ENCODE measurements at regions not wholly inside any gene's neighbourhood (a gene's known extent, or its start where the extent isn't known, plus 50 kb on each side); places are given as distances from the start of the nearest gene placed in this dataset.

- no peaks in the 10 kb centered on the region for H3K27me3 ChIP-seq
- TF ChIP-seq, protein P1, sequence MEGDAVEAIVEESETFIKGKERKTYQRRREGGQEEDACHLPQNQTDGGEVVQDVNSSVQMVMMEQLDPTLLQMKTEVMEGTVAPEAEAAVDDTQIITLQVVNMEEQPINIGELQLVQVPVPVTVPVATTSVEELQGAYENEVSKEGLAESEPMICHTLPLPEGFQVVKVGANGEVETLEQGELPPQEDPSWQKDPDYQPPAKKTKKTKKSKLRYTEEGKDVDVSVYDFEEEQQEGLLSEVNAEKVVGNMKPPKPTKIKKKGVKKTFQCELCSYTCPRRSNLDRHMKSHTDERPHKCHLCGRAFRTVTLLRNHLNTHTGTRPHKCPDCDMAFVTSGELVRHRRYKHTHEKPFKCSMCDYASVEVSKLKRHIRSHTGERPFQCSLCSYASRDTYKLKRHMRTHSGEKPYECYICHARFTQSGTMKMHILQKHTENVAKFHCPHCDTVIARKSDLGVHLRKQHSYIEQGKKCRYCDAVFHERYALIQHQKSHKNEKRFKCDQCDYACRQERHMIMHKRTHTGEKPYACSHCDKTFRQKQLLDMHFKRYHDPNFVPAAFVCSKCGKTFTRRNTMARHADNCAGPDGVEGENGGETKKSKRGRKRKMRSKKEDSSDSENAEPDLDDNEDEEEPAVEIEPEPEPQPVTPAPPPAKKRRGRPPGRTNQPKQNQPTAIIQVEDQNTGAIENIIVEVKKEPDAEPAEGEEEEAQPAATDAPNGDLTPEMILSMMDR (IDR thresholded peaks at IDR 0.05) = no peak
- DNase-seq = no peak
- H3K27ac ChIP-seq = no peak overlapping the region
- H3K9me3 ChIP-seq = no peaks in the 10 kb centered on the region
- intact Hi-C loops (cut with DNase I; ENCODE audit: low total_unique reads) = no loop called here
- no peaks in the 10 kb centered on the region for H3K4me1 ChIP-seq
- H3K4me3 ChIP-seq = no peak overlapping the region
- no peaks in the 10 kb centered on the region for H3K36me3 ChIP-seq
Measured at GRCh38 chr15:95814908-95815307, 515.6 kb upstream of the NR2F2 start.

- intact Hi-C loops (cut with DNase I; ENCODE audit: low total_unique reads) = no loop called here
- Histone ChIP-seq H3K9me3 (no peaks in the 10 kb centered on the region), H3K27ac (no peak overlapping the region), H3K27me3 (no peaks in the 10 kb centered on the region), H3K36me3 (no peaks in the 10 kb centered on the region), H3K4me3 (no peak overlapping the region), H3K4me1 (no peaks in the 10 kb centered on the region)
- no peak for DNase-seq
- TF ChIP-seq, protein P1 (IDR thresholded peaks at IDR 0.05) = no peak
Measured at GRCh38 chr15:95816591-95816990, 513.9 kb upstream of the NR2F2 start.

- intact Hi-C loops (cut with DNase I; ENCODE audit: low total_unique reads) = no loop called here
- Histone ChIP-seq H3K27me3 (no peaks in the 10 kb centered on the region), H3K27ac (no peak overlapping the region), H3K4me3 (no peak overlapping the region), H3K36me3 (no peaks in the 10 kb centered on the region), H3K4me1 (peaks cover 0 to 16% (median 0%) of the 10 kb centered on the region in 4 donors), H3K9me3 (no peaks in the 10 kb centered on the region)
- TF ChIP-seq, protein P1 (IDR thresholded peaks at IDR 0.05) = no peak
- no peak for DNase-seq
Measured at GRCh38 chr15:95822961-95823360, 507.5 kb upstream of the NR2F2 start.

GRCh38 chr15:95825208-95825607 is 505.3 kb upstream of the NR2F2 start:
- no peaks in the 10 kb centered on the region for H3K9me3 ChIP-seq
- no peaks in the 10 kb centered on the region for H3K27me3 ChIP-seq
- H3K36me3 ChIP-seq = no peaks in the 10 kb centered on the region
- intact Hi-C loops (cut with DNase I; ENCODE audit: low total_unique reads) = no loop called here
- H3K4me3 ChIP-seq = no peak overlapping the region
- peaks cover 0 to 16% (median 0%) of the 10 kb centered on the region in 4 donors for H3K4me1 ChIP-seq
- TF ChIP-seq, protein P1 (IDR thresholded peaks at IDR 0.05) = no peak
- H3K27ac ChIP-seq = no peak overlapping the region
- no peak for DNase-seq

DNA sequence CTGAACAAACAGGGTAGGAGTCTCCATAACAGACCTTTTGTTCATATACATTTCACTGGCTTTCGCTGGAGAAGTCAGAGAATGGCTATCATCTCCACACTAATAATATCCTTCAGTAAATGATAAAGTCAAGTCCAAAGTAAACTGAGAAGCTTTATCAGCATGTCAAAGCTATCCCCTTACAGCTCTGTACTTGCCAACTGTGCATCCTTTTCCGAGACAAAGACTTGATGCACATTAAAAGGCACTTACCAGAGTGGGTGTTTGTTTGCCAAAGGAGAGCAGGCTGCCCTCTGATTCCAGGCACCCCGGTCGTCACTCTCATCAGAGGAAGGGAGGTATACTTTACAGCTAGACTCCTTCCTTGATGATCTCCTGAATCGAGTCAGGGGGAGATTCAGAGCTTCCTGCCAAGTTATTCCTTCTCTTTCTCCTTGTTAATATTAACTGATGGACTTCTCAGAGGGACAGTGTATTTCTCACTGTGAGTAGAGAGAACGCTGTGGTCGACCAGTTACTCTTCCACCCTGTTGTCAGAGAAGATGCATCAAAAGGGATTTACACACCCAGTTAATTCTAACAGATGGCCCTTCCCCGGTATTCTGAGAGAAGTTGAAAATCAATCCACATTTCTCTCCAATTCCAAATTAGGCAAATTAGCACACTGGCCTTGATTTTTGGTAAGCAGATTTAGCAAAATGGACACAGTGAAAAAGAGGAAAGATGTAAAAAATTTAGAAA is 504.7 kb upstream of the NR2F2 start:
- intact Hi-C loops (cut with DNase I; ENCODE audit: low total_unique reads) = no loop called here
- H3K4me1 ChIP-seq = peaks cover 0 to 16% (median 0%) of the 10 kb centered on the region in 4 donors
- DNase-seq = no peak
- no peaks in the 10 kb centered on the region for H3K36me3 ChIP-seq
- H3K27me3 ChIP-seq = no peaks in the 10 kb centered on the region
- no peak overlapping the region for H3K4me3 ChIP-seq
- no peak overlapping the region for H3K27ac ChIP-seq
- TF ChIP-seq, protein P1 (IDR thresholded peaks at IDR 0.05) = no peak
- no peaks in the 10 kb centered on the region for H3K9me3 ChIP-seq
